HCT116 (cell line): ENCODE measurements at regions not wholly inside any gene's neighbourhood (a gene's known extent, or its start where the extent isn't known, plus 50 kb on each side); places are given as distances from the start of the nearest gene placed in this dataset.
"Not testable (repeated sequence)": the region's sequence is repeated elsewhere in the genome, so short reads cannot be mapped to it uniquely, and the experiment has no call there.

Experiments used
- ATAC-seq: fragments of 200-7000 bp; cut with Tn5 transposase; 2 replicates; pipeline ENCODE4 v1.9.1; 2020; ENCODE audit warnings: mild to moderate bottlenecking, moderate library complexity
- BruUV-seq: library from RNA; stranded (reverse); fragments of 400-500 nt; replicated peaks from 2 replicates; lab custom pipeline; 2021; lab: Mats Ljungman, UMichigan
- CTCF ChIA-PET: fragments of 300-600 bp; sonication (Branson Sonifier 250); formaldehyde crosslinking; loops from one replicate; lab custom pipeline; 2021; ENCODE audit warnings: antibody characterized with exemption; lab: Charles Lee
- POLR2A ChIA-PET: fragments of 300-600, 350-600 bp; sonication (Branson Sonifier 250); formaldehyde crosslinking; loops from one replicate; lab custom pipeline; 2021; ENCODE audit warnings: antibody characterized with exemption; lab: Charles Lee
- RAD21 ChIA-PET, 2 experiments: fragments of 300-600 bp; sonication (Branson Sonifier 250); formaldehyde crosslinking; loops; one replicate each; lab custom pipeline; 2023; ENCODE audit warnings: low total read pairs in 2 of 2; ENCODE audit not compliant: uncharacterized antibody in 2 of 2, unreplicated experiment in 2 of 2, low non-redundant PET in 1 of 2; lab: Charles Lee
- DNase-seq: peaks from one replicate; pipeline ENCODE4 v3.0.0-alpha.2; 2010; ENCODE audit warnings: low read depth, low spot score
- H2AFZ ChIP-seq: fragments of 200-600 bp; shearing (Covaris generic), sonication (generic); 2 replicates; pipeline ENCODE4 v1.6.1; 2017; ENCODE audit warnings: low read depth, mixed run types, mixed read lengths, antibody characterized with exemption, low read length; ENCODE audit not compliant: poor library complexity, severe bottlenecking
- H3K27ac ChIP-seq: 2 replicates; pipeline ENCODE4 v1.5.1; 2012; ENCODE audit warnings: low read depth, low read length
- H3K27me3 ChIP-seq: fragments of 200-600 bp; sonication (generic); 2 replicates; pipeline ENCODE4 v1.6.1; 2016; ENCODE audit warnings: mixed run types, low read length, mixed read lengths; ENCODE audit not compliant: insufficient read depth
- H3K36me3 ChIP-seq, 2 experiments: fragments of 200-500 bp in 1 of 2; fragments of 200-600 bp in 1 of 2; sonication (Bioruptor generic) in 1 of 2; sonication (generic) in 1 of 2; 2 replicates each; pipeline versions ENCODE4 v1.5.1 to v1.6.1; 2014 to 2016; ENCODE audit warnings: low read length in 2 of 2, inconsistent platforms in 1 of 2, mixed read lengths in 1 of 2, mixed run types in 1 of 2; ENCODE audit not compliant: insufficient read depth in 2 of 2, control insufficient read depth in 1 of 2
- H3K4me1 ChIP-seq, 2 experiments: fragments of 200-600 bp in 1 of 2; sonication (generic) in 1 of 2; 2 replicates each; pipeline versions ENCODE4 v1.5.1 to v1.6.1; 2012 to 2017; ENCODE audit warnings: low read length in 2 of 2, inconsistent platforms in 1 of 2, mild to moderate bottlenecking in 1 of 2, mixed read lengths in 1 of 2, mixed run types in 1 of 2, moderate library complexity in 1 of 2; ENCODE audit not compliant: insufficient read depth in 2 of 2, control insufficient read depth in 1 of 2
- H3K4me2 ChIP-seq: fragments of 200-600 bp; sonication (generic); 2 replicates; pipeline ENCODE4 v1.6.1; 2017; ENCODE audit warnings: mixed run types, low read length, mixed read lengths
- H3K4me3 ChIP-seq, 2 experiments: fragments of 200-600 bp in 1 of 2; sonication (generic) in 1 of 2; replicated peaks in 1 of 2; 2 replicates each; pipeline ENCODE4 v1.5.1; 2011 to 2016; ENCODE audit warnings: low read length in 2 of 2, control low read depth in 1 of 2, low read depth in 1 of 2, mild to moderate bottlenecking in 1 of 2, mixed read lengths in 1 of 2, mixed run types in 1 of 2
- H3K79me2 ChIP-seq: fragments of 200-600 bp; sonication (generic); 2 replicates; pipeline ENCODE4 v1.6.1; 2017; ENCODE audit warnings: mild to moderate bottlenecking, mixed run types, low read length, moderate library complexity, mixed read lengths; ENCODE audit not compliant: insufficient read depth
- H3K9ac ChIP-seq: fragments of 200-600 bp; sonication (generic); 2 replicates; pipeline ENCODE4 v1.6.1; 2016; ENCODE audit warnings: low read length, mixed read lengths
- H3K9me2 ChIP-seq: fragments of 200-600 bp; sonication (generic), shearing (Covaris generic); 2 replicates; pipeline ENCODE4 v1.6.1; 2017; ENCODE audit warnings: mixed run types, mild to moderate bottlenecking, moderate library complexity; ENCODE audit not compliant: insufficient read depth
- H3K9me3 ChIP-seq, 2 experiments: fragments of 200-500 bp in 1 of 2; fragments of 200-600 bp in 1 of 2; sonication (Bioruptor generic) in 1 of 2; sonication (generic) in 1 of 2; 2 replicates each; pipeline ENCODE4 v1.6.1; 2014 to 2017; ENCODE audit warnings: low read length in 2 of 2, mixed read lengths in 2 of 2, inconsistent platforms in 1 of 2, low read depth in 1 of 2, mild to moderate bottlenecking in 1 of 2, mixed run types in 1 of 2, moderate library complexity in 1 of 2; ENCODE audit not compliant: control insufficient read depth in 1 of 2, insufficient read depth in 1 of 2
- H4K20me1 ChIP-seq: fragments of 200-600 bp; sonication (generic), shearing (Covaris generic); 2 replicates; pipeline ENCODE4 v1.6.1; 2017; ENCODE audit warnings: mixed run types, mild to moderate bottlenecking, moderate library complexity; ENCODE audit not compliant: insufficient read depth
- CBX3 ChIP-seq: IDR thresholded peaks from 2 replicates; pipeline ENCODE4 v1.6.1; 2012; ENCODE audit warnings: low read depth
- CTCF ChIP-seq, 3 experiments: fragments of 200-600 bp in 1 of 3; sonication (generic) in 1 of 3; IDR thresholded peaks in 2 of 3; conservative IDR thresholded peaks in 1 of 3; 2 replicates each; pipeline ENCODE4 v1.5.1; 2012 to 2017; ENCODE audit warnings: low read depth in 2 of 3, low read length in 2 of 3, antibody characterized with exemption in 1 of 3, borderline replicate concordance in 1 of 3, control low read depth in 1 of 3, mild to moderate bottlenecking in 1 of 3, mixed read lengths in 1 of 3, mixed run types in 1 of 3, moderate library complexity in 1 of 3; ENCODE audit not compliant: insufficient read depth in 1 of 3
- EZH2 ChIP-seq: fragments of 200-600 bp; sonication (generic); IDR thresholded peaks from 2 replicates; pipeline ENCODE4 v1.6.1; 2017; ENCODE audit warnings: antibody characterized with exemption, mixed run types
- EZH2phosphoT487 ChIP-seq: fragments of 200-600 bp; IDR thresholded peaks from 2 replicates; pipeline ENCODE4 v1.6.1; 2018; ENCODE audit warnings: antibody characterized with exemption, borderline replicate concordance
- FOSL1 ChIP-seq: IDR thresholded peaks from 2 replicates; pipeline ENCODE4 v1.6.1; 2012; ENCODE audit warnings: low read depth
- SP1 ChIP-seq: IDR thresholded peaks from 2 replicates; pipeline ENCODE4 v1.6.1; 2012; ENCODE audit warnings: low read depth
- SRF ChIP-seq: IDR thresholded peaks from 2 replicates; pipeline ENCODE4 v1.6.1; 2012; ENCODE audit warnings: low read depth
- ZBTB33 ChIP-seq: IDR thresholded peaks from 2 replicates; pipeline ENCODE4 v1.6.1; 2011; ENCODE audit warnings: mild to moderate bottlenecking, low read length, moderate library complexity; ENCODE audit not compliant: insufficient replicate concordance; ENCODE audit errors: extremely low read depth
- intact Hi-C: fragments of 100-400 bp; cut with micrococcal nuclease; formaldehyde crosslinking; loops from 2 replicates; pipeline ENCODE4 v1.10.0; 2022

GRCh38 chr4:27974339-27974738 is 1113.7 kb downstream of the STIM2 start:
- DNase-seq (no peak), ATAC-seq (no peak)
- BruUV-seq = no TSS peak
- H3K36me3 ChIP-seq = no peaks in the 10 kb centered on the region
- CTCF ChIA-PET = no interaction called here
- no peak overlapping the region for H3K27ac ChIP-seq
- H3K4me1 ChIP-seq = no peaks in the 10 kb centered on the region; a peak in 1 of 4 replicates
- TF ChIP-seq ZBTB33 = no peak
- TF ChIP-seq SP1 = no peak
- TF ChIP-seq EZH2 = no peak
- no peak for TF ChIP-seq EZH2phosphoT487
- TF ChIP-seq FOSL1 = no peak
- no peak for TF ChIP-seq CTCF (IDR thresholded peaks at IDR 0.05 in 2 of 3, conservative IDR thresholded peaks at IDR 0.05 in 1 of 3; ENCODE audit: borderline replicate concordance in 1 of 3, insufficient read depth in 1 of 3, low read depth in 2 of 3, low read length in 2 of 3)
- no peak for TF ChIP-seq CBX3
- no peak for TF ChIP-seq SRF
- no peaks in the 10 kb centered on the region for H3K27me3 ChIP-seq
- no peak overlapping the region for H2AFZ ChIP-seq
- RAD21 ChIA-PET = no interaction called here
- no peaks in the 10 kb centered on the region for H3K79me2 ChIP-seq
- POLR2A ChIA-PET = no interaction called here
- H3K9me2 ChIP-seq = no peaks in the 10 kb centered on the region
- no peak overlapping the region for H3K4me2 ChIP-seq
- H3K9ac ChIP-seq = no peak overlapping the region
- intact Hi-C loops = no loop called here
- H3K4me3 ChIP-seq = no peak overlapping the region
- no peaks in the 10 kb centered on the region for H4K20me1 ChIP-seq
- no peaks in the 10 kb centered on the region for H3K9me3 ChIP-seq

- RAD21 ChIA-PET, H2AFZ ChIP-seq, H3K27ac ChIP-seq, intact Hi-C loops, BruUV-seq, H3K27me3 ChIP-seq, H3K4me2 ChIP-seq, H3K9me2 ChIP-seq, H3K9me3 ChIP-seq, H3K9ac ChIP-seq, ATAC-seq, H4K20me1 ChIP-seq, CTCF ChIA-PET, H3K4me3 ChIP-seq, POLR2A ChIA-PET, H3K4me1 ChIP-seq, H3K79me2 ChIP-seq, H3K36me3 ChIP-seq, DNase-seq: not testable (repeated sequence)
These were observed 1114.2 kb downstream of the STIM2 start for GRCh38 chr4:27974881-27975280.

GRCh38 chr4:27978427-27979109 is 1117.9 kb downstream of the STIM2 start:
- intact Hi-C loops, ATAC-seq, H3K9me3 ChIP-seq, H3K36me3 ChIP-seq, H3K4me3 ChIP-seq, DNase-seq, H2AFZ ChIP-seq, H3K4me1 ChIP-seq, BruUV-seq, RAD21 ChIA-PET, CTCF ChIA-PET, H3K27ac ChIP-seq, H3K9me2 ChIP-seq, H3K4me2 ChIP-seq, H3K79me2 ChIP-seq, H3K27me3 ChIP-seq, H4K20me1 ChIP-seq, POLR2A ChIA-PET, H3K9ac ChIP-seq: not testable (repeated sequence)
